ENCODE measurements at regions not wholly inside any gene's neighbourhood (a gene's known extent, or its start where the extent isn't known, plus 50 kb on each side); places are given as distances from the start of the nearest gene placed in this dataset.
"Not testable (repeated sequence)": the region's sequence is repeated elsewhere in the genome, so short reads cannot be mapped to it uniquely, and the experiment has no call there.

GRCh38 chr12:115303723-115304309 lies 619.8 kb upstream of the TBX3 start:
- no peak for DNase-seq
- TF ChIP-seq GATA1 (IDR thresholded peaks at IDR 0.05; ENCODE audit: low read depth, low read length) (no peak), POLR2A (IDR thresholded peaks at IDR 0.05; ENCODE audit: low read length) (no peak)

GRCh38 chr12:115297445-115297844 lies 613.5 kb upstream of the TBX3 start:
- TF ChIP-seq POLR2A (IDR thresholded peaks at IDR 0.05; ENCODE audit: low read length) = no peak
- TF ChIP-seq GATA1 (IDR thresholded peaks at IDR 0.05; ENCODE audit: low read depth, low read length) = no peak
- no peak for DNase-seq

GRCh38 chr12:115296613-115297198 lies 612.7 kb upstream of the TBX3 start:
- no peak for TF ChIP-seq POLR2A (IDR thresholded peaks at IDR 0.05; ENCODE audit: low read length)
- TF ChIP-seq GATA1 (IDR thresholded peaks at IDR 0.05; ENCODE audit: low read depth, low read length) = no peak

GRCh38 chr12:115295886-115296285 lies 611.9 kb upstream of the TBX3 start:
- no peak for TF ChIP-seq POLR2A (IDR thresholded peaks at IDR 0.05; ENCODE audit: low read length)
- no peak for TF ChIP-seq GATA1 (IDR thresholded peaks at IDR 0.05; ENCODE audit: low read depth, low read length)
- DNase-seq = no peak

More at GRCh38 chr12:115296613-115297198, 612.7 kb upstream of the TBX3 start:
- no peak for DNase-seq

- DNase-seq = no peak
- no peak for TF ChIP-seq POLR2A (IDR thresholded peaks at IDR 0.05; ENCODE audit: low read length)
- TF ChIP-seq GATA1 (IDR thresholded peaks at IDR 0.05; ENCODE audit: low read depth, low read length) = no peak
Measured at GRCh38 chr12:115294453-115295133, 610.6 kb upstream of the TBX3 start.

GRCh38 chr12:115285429-115285828 lies 601.5 kb upstream of the TBX3 start:
- not testable (repeated sequence) for DNase-seq

- no peak for TF ChIP-seq GATA1 (IDR thresholded peaks at IDR 0.05; ENCODE audit: low read depth, low read length)
- TF ChIP-seq POLR2A (IDR thresholded peaks at IDR 0.05; ENCODE audit: low read length) = no peak
- no peak for DNase-seq
Measured at GRCh38 chr12:115273456-115273855, 589.5 kb upstream of the TBX3 start.

GRCh38 chr12:115268451-115268850 lies 584.5 kb upstream of the TBX3 start:
- no peak for DNase-seq
- TF ChIP-seq GATA1 (IDR thresholded peaks at IDR 0.05; ENCODE audit: low read depth, low read length) (no peak), POLR2A (IDR thresholded peaks at IDR 0.05; ENCODE audit: low read length) (no peak)

- no peak for DNase-seq
- no peak for TF ChIP-seq GATA1 (IDR thresholded peaks at IDR 0.05; ENCODE audit: low read depth, low read length)
- TF ChIP-seq POLR2A (IDR thresholded peaks at IDR 0.05; ENCODE audit: low read length) = no peak
Measured at GRCh38 chr12:115267891-115268290, 583.9 kb upstream of the TBX3 start.

GRCh38 chr12:115267464-115267863 lies 583.5 kb upstream of the TBX3 start:
- TF ChIP-seq POLR2A (IDR thresholded peaks at IDR 0.05; ENCODE audit: low read length) = no peak
- TF ChIP-seq GATA1 (IDR thresholded peaks at IDR 0.05; ENCODE audit: low read depth, low read length) = no peak
- DNase-seq = no peak

GRCh38 chr12:115264605-115265004 lies 580.6 kb upstream of the TBX3 start:
- DNase-seq = no peak
- no peak for TF ChIP-seq POLR2A (IDR thresholded peaks at IDR 0.05; ENCODE audit: low read length)
- no peak for TF ChIP-seq GATA1 (IDR thresholded peaks at IDR 0.05; ENCODE audit: low read depth, low read length)

- DNase-seq = no peak
- TF ChIP-seq POLR2A (IDR thresholded peaks at IDR 0.05; ENCODE audit: low read length) = no peak
- no peak for TF ChIP-seq GATA1 (IDR thresholded peaks at IDR 0.05; ENCODE audit: low read depth, low read length)
Measured at GRCh38 chr12:115261691-115262398, 577.9 kb upstream of the TBX3 start.

- no peak for DNase-seq
- no peak for TF ChIP-seq POLR2A (IDR thresholded peaks at IDR 0.05; ENCODE audit: low read length)
- no peak for TF ChIP-seq GATA1 (IDR thresholded peaks at IDR 0.05; ENCODE audit: low read depth, low read length)
Measured at GRCh38 chr12:115260762-115261675, 577.0 kb upstream of the TBX3 start.

All from erythroblast (primary cell).